ENCODE measurements at regions not wholly inside any gene's neighbourhood (a gene's known extent, or its start where the extent isn't known, plus 50 kb on each side); places are given as distances from the start of the nearest gene placed in this dataset.

DNA sequence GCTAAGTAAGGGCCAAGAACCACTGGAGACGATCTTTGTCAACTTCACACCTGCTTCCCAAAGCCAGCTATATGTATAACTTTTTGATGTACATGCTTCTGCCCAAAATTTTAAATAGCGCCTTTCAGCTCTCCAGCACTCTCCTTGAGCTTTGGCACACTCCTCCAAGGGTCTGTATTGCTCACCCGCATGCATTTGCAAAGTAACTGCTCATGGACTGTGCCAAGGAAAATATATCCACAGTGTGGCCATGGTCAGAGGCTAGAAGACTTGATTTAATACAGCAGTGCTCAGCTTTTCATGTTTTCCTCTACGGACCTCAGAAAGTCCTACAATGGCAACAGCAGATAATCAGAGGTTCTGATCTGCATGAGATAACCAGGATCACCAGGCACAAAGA lies 550.1 kb downstream of the SOX6 start:
- TF ChIP-seq POLR2AphosphoS5 (IDR thresholded peaks at IDR 0.05; ENCODE audit: low read depth, low read length) (no peak), SIN3A (IDR thresholded peaks at IDR 0.05; ENCODE audit: borderline replicate concordance, insufficient read depth, low read length) (no peak), TAF1 (IDR thresholded peaks at IDR 0.05; ENCODE audit: borderline replicate concordance, insufficient read depth, low read length) (no peak), FOXP2 (optimal IDR thresholded peaks at IDR 0.05; ENCODE audit: borderline replicate concordance, extremely low read depth, extremely low read length, insufficient read depth) (no peak)
- TF ChIP-seq, protein P1, sequence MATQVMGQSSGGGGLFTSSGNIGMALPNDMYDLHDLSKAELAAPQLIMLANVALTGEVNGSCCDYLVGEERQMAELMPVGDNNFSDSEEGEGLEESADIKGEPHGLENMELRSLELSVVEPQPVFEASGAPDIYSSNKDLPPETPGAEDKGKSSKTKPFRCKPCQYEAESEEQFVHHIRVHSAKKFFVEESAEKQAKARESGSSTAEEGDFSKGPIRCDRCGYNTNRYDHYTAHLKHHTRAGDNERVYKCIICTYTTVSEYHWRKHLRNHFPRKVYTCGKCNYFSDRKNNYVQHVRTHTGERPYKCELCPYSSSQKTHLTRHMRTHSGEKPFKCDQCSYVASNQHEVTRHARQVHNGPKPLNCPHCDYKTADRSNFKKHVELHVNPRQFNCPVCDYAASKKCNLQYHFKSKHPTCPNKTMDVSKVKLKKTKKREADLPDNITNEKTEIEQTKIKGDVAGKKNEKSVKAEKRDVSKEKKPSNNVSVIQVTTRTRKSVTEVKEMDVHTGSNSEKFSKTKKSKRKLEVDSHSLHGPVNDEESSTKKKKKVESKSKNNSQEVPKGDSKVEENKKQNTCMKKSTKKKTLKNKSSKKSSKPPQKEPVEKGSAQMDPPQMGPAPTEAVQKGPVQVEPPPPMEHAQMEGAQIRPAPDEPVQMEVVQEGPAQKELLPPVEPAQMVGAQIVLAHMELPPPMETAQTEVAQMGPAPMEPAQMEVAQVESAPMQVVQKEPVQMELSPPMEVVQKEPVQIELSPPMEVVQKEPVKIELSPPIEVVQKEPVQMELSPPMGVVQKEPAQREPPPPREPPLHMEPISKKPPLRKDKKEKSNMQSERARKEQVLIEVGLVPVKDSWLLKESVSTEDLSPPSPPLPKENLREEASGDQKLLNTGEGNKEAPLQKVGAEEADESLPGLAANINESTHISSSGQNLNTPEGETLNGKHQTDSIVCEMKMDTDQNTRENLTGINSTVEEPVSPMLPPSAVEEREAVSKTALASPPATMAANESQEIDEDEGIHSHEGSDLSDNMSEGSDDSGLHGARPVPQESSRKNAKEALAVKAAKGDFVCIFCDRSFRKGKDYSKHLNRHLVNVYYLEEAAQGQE (IDR thresholded peaks at IDR 0.05; ENCODE audit: insufficient read depth in 1 of 2, low read depth in 2 of 2, low read length in 2 of 2), result no peak
